ENCODE measurements at regions not wholly inside any gene's neighbourhood (a gene's known extent, or its start where the extent isn't known, plus 50 kb on each side); places are given as distances from the start of the nearest gene placed in this dataset.
"Not testable (repeated sequence)": the region's sequence is repeated elsewhere in the genome, so short reads cannot be mapped to it uniquely, and the experiment has no call there.

DNA sequence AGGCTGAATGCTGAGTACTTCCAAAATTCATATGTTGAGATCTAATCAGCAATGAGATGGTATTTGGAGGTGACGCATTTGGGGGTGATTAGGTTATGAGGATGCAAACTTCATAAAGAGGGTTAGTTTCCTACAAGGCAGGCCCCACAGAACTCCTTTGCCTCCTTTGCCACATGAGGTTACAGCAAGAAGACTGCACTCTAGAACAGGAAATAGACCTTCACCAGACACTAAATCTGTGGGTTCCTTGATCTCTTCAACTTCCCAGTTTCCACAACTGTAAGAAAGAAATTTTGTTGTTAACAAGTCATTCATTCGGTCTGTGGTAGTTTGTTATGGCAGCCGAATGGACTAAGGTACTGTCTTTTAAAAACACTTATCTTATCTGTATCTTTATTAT is 681.9 kb upstream of the HS3ST1 start:
- DNase-seq (ENCODE audit: low spot score): no peak
- H3K27ac ChIP-seq (ENCODE audit: low read depth in 1 of 2, low read length in 2 of 2): no peak overlapping the region
- peaks cover 0 to 4% (median 0%) of the 10 kb centered on the region in 4 donors for H3K9me3 ChIP-seq (ENCODE audit: control insufficient read depth in 4 of 4, low read length in 3 of 4)
- H3K36me3 ChIP-seq (ENCODE audit: control insufficient read depth in 4 of 4, insufficient read depth in 3 of 4, low read depth in 1 of 4, low read length in 3 of 4): no peaks in the 10 kb centered on the region
- H3K4me1 ChIP-seq (ENCODE audit: control insufficient read depth in 4 of 4, insufficient read depth in 4 of 4, low read length in 3 of 4): no peaks in the 10 kb centered on the region
- no peak overlapping the region for H3K9ac ChIP-seq (ENCODE audit: low read depth in 1 of 2, low read length in 2 of 2)
- no peaks in the 10 kb centered on the region for H3K27me3 ChIP-seq (ENCODE audit: control insufficient read depth in 4 of 4, insufficient read depth in 4 of 4, low read length in 3 of 4)
- 87% methylated on average over 3 of the region's 3 CpGs for WGBS
- no peak for TF ChIP-seq FOXA2 (IDR thresholded peaks at IDR 0.05)
- H3K4me3 ChIP-seq (ENCODE audit: low read depth in 1 of 3, low read length in 3 of 3): no peak overlapping the region

DNA sequence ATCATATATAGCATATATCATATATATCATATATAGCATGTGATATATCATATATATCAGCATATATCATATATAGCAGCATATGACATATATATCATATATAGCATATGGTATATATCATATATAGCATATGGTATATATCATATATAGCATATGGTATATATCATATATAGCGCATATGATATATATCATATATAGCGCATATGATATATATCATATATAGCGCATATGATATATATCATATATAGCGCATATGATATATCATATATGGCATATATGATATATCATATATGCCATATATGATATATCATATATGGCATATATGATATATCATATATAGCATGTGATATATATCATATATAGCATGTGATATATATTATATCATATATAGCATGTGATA is 680.4 kb upstream of the HS3ST1 start:
- not testable (repeated sequence) for H3K9me3 ChIP-seq (ENCODE audit: control insufficient read depth in 4 of 4, low read length in 3 of 4); H3K4me1 ChIP-seq (ENCODE audit: control insufficient read depth in 4 of 4, insufficient read depth in 4 of 4, low read length in 3 of 4); H3K9ac ChIP-seq (ENCODE audit: low read depth in 1 of 2, low read length in 2 of 2); DNase-seq (ENCODE audit: low spot score); H3K36me3 ChIP-seq (ENCODE audit: control insufficient read depth in 4 of 4, insufficient read depth in 3 of 4, low read depth in 1 of 4, low read length in 3 of 4); H3K4me3 ChIP-seq (ENCODE audit: low read depth in 1 of 3, low read length in 3 of 3); H3K27ac ChIP-seq (ENCODE audit: low read depth in 1 of 2, low read length in 2 of 2); H3K27me3 ChIP-seq (ENCODE audit: control insufficient read depth in 4 of 4, insufficient read depth in 4 of 4, low read length in 3 of 4)
- 94% methylated on average over 4 of the region's 4 CpGs for WGBS

DNA sequence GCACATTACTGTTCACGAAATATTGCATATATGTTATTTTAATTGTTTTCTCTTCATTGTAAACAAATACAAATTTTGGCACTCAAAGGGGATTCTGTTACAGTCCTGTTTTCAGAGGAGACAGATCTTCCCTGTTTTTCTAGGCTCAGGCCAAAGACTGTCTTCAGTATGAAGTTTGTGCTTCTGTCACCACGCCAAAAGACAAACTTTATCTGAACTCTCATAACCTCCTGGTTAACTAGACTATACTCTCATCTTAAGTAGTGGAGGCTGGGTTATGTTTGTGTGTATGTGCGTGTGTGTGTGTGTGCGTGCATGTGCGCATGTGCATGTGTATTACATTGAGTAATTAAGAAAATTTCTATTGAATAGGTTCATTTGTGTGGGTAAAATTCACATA is 676.8 kb upstream of the HS3ST1 start:
- TF ChIP-seq, protein P1, sequence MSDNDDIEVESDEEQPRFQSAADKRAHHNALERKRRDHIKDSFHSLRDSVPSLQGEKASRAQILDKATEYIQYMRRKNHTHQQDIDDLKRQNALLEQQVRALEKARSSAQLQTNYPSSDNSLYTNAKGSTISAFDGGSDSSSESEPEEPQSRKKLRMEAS (IDR thresholded peaks at IDR 0.05): no peak
- TF ChIP-seq HNF4G (IDR thresholded peaks at IDR 0.05): no peak
- TF ChIP-seq, protein P2, sequence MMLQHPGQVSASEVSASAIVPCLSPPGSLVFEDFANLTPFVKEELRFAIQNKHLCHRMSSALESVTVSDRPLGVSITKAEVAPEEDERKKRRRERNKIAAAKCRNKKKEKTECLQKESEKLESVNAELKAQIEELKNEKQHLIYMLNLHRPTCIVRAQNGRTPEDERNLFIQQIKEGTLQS (IDR thresholded peaks at IDR 0.05): no peak
- no peak for TF ChIP-seq FOXA2 (IDR thresholded peaks at IDR 0.05)
- TF ChIP-seq, protein P3, sequence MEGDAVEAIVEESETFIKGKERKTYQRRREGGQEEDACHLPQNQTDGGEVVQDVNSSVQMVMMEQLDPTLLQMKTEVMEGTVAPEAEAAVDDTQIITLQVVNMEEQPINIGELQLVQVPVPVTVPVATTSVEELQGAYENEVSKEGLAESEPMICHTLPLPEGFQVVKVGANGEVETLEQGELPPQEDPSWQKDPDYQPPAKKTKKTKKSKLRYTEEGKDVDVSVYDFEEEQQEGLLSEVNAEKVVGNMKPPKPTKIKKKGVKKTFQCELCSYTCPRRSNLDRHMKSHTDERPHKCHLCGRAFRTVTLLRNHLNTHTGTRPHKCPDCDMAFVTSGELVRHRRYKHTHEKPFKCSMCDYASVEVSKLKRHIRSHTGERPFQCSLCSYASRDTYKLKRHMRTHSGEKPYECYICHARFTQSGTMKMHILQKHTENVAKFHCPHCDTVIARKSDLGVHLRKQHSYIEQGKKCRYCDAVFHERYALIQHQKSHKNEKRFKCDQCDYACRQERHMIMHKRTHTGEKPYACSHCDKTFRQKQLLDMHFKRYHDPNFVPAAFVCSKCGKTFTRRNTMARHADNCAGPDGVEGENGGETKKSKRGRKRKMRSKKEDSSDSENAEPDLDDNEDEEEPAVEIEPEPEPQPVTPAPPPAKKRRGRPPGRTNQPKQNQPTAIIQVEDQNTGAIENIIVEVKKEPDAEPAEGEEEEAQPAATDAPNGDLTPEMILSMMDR (IDR thresholded peaks at IDR 0.05; ENCODE audit: low read depth, low read length, missing input control): no peak
- TF ChIP-seq JUND (IDR thresholded peaks at IDR 0.05): no peak
- no peak for TF ChIP-seq YY1 (IDR thresholded peaks at IDR 0.05)
- no peak for TF ChIP-seq EGR1 (IDR thresholded peaks at IDR 0.05; ENCODE audit: low read depth in 2 of 2)
- TF ChIP-seq TAF1 (conservative IDR thresholded peaks at IDR 0.05): no peak
- TF ChIP-seq HNF4A (conservative IDR thresholded peaks at IDR 0.05): no peak
- TF ChIP-seq GABPA (IDR thresholded peaks at IDR 0.05 in 1 of 2, conservative IDR thresholded peaks at IDR 0.05 in 1 of 2): no peak
- TF ChIP-seq, protein P4, sequence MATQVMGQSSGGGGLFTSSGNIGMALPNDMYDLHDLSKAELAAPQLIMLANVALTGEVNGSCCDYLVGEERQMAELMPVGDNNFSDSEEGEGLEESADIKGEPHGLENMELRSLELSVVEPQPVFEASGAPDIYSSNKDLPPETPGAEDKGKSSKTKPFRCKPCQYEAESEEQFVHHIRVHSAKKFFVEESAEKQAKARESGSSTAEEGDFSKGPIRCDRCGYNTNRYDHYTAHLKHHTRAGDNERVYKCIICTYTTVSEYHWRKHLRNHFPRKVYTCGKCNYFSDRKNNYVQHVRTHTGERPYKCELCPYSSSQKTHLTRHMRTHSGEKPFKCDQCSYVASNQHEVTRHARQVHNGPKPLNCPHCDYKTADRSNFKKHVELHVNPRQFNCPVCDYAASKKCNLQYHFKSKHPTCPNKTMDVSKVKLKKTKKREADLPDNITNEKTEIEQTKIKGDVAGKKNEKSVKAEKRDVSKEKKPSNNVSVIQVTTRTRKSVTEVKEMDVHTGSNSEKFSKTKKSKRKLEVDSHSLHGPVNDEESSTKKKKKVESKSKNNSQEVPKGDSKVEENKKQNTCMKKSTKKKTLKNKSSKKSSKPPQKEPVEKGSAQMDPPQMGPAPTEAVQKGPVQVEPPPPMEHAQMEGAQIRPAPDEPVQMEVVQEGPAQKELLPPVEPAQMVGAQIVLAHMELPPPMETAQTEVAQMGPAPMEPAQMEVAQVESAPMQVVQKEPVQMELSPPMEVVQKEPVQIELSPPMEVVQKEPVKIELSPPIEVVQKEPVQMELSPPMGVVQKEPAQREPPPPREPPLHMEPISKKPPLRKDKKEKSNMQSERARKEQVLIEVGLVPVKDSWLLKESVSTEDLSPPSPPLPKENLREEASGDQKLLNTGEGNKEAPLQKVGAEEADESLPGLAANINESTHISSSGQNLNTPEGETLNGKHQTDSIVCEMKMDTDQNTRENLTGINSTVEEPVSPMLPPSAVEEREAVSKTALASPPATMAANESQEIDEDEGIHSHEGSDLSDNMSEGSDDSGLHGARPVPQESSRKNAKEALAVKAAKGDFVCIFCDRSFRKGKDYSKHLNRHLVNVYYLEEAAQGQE (IDR thresholded peaks at IDR 0.05): no peak
- TF ChIP-seq RXRA (IDR thresholded peaks at IDR 0.05): no peak
- no peak for TF ChIP-seq FOXA1 (IDR thresholded peaks at IDR 0.05)
- Histone ChIP-seq H3K27ac (ENCODE audit: low read depth in 1 of 2, low read length in 2 of 2) (no peak overlapping the region), H3K36me3 (ENCODE audit: control insufficient read depth in 4 of 4, insufficient read depth in 3 of 4, low read depth in 1 of 4, low read length in 3 of 4) (no peaks in the 10 kb centered on the region), H3K9ac (ENCODE audit: low read depth in 1 of 2, low read length in 2 of 2) (no peak overlapping the region), H3K27me3 (ENCODE audit: control insufficient read depth in 4 of 4, insufficient read depth in 4 of 4, low read length in 3 of 4) (no peaks in the 10 kb centered on the region), H3K4me3 (ENCODE audit: low read depth in 1 of 3, low read length in 3 of 3) (no peak overlapping the region), H3K4me1 (ENCODE audit: control insufficient read depth in 4 of 4, insufficient read depth in 4 of 4, low read length in 3 of 4) (no peaks in the 10 kb centered on the region), H3K9me3 (ENCODE audit: control insufficient read depth in 4 of 4, low read length in 3 of 4) (peaks cover 0 to 3% (median 0%) of the 10 kb centered on the region in 4 donors)
- WGBS: 70% methylated on average over 5 of the region's 5 CpGs
- no peak for DNase-seq (ENCODE audit: low spot score)

DNA sequence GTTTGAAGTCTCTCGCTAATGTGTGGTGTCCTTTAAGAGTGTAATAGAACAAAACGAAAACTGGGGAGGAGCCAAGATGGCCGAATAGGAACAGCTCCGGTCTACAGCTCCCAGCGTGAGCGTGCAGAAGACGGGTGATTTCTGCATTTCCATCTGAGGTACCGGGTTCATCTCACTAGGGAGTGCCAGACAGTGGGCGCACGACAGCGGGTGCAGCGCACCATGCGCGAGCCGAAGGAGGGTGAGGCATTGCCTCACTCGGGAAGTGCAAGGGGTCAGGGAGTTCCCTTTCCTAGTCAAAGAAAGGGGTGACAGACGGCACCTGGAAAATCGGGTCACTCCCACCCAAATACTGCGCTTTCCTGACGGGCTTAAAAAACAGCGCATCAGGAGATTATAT is 661.2 kb upstream of the HS3ST1 start:
- not testable (repeated sequence) for H3K9ac ChIP-seq (ENCODE audit: low read depth in 1 of 2, low read length in 2 of 2); H3K4me3 ChIP-seq (ENCODE audit: low read depth in 1 of 3, low read length in 3 of 3); H3K36me3 ChIP-seq (ENCODE audit: control insufficient read depth in 4 of 4, insufficient read depth in 3 of 4, low read depth in 1 of 4, low read length in 3 of 4); DNase-seq (ENCODE audit: low spot score); H3K9me3 ChIP-seq (ENCODE audit: control insufficient read depth in 4 of 4, low read length in 3 of 4); H3K27me3 ChIP-seq (ENCODE audit: control insufficient read depth in 4 of 4, insufficient read depth in 4 of 4, low read length in 3 of 4); H3K4me1 ChIP-seq (ENCODE audit: control insufficient read depth in 4 of 4, insufficient read depth in 4 of 4, low read length in 3 of 4); H3K27ac ChIP-seq (ENCODE audit: low read depth in 1 of 2, low read length in 2 of 2)
- 82% methylated on average over 21 of the region's 21 CpGs for WGBS
